ENCODE measurements at regions not wholly inside any gene's neighbourhood (a gene's known extent, or its start where the extent isn't known, plus 50 kb on each side); places are given as distances from the start of the nearest gene placed in this dataset.

DNA sequence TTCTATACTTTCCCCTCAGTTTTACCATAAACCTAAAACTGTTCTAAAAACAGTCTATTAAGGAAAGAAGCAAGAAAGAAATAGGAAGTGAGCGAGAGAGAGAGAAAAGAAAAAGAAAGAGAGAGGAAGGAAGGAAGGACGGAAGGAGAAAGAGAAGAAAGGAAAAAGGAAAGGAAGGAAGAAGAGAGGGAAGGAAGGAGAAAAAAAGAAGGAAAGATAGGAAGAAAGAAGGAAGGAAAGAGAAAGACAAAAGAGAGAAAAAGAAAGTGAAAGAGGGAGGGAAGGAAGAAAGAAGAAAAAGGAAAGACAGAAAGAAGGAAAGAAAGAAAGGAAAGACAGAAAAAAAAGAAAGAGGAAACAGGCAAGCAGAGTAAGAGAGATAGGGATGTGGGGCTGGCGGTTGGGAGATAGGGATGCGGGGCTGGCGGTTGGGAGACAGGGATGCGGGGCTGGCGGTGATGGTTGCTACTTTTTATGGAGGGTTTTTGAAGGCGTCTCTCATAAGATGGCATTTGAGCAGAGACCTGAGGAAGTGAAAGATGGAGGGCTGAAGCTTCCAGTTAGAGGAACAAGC is 70.4 kb upstream of the IRF2BP2 start:
- DNase-seq (ENCODE audit: low read depth, low spot score): no peak

DNA sequence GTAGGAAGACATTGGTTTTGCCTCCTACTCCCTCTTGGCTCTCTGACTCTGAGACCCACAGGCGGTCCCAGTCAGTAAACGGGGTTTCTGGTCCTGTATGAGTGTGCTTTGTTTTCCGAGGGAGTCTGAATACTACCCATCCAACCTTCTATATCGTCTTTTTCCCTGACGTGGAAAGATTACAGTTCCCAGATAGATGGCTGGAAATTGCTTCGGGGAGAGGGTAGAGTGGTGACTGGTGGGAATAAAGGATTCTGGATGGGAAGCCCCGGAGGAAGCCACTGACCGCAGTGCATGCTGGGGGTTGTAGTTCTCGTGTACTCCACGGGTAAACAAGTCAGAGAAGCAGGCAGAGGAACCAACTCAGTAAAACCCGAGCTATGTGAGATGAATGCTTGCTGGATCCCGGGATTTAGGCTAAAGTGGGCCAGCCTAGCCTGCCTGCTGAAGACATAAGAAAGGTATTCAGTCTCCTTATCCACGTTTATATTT is 66.2 kb upstream of the IRF2BP2 start:
- DNase-seq (ENCODE audit: low read depth, low spot score): peak; percentile 10

DNA sequence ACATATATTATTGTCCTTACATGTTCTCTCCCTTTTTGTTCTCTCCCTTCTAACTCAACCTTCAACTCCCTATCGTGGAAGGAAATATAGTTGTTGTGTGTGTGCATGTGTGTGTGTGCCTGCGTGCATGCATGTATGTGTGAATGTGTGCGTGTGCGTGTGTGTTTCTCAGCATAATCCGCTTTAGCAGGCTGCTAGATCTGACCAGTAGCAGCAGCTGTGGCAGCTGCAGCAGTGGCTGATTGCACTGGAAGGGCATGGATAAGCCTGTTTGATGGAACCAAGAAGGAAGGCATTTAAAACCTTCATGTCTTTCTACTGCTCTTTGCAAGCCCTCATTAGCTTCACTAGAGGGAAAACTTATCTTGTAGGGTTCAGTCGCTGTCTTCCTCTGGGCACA is 65.6 kb upstream of the IRF2BP2 start:
- no peak for DNase-seq (ENCODE audit: low read depth, low spot score)

- DNase-seq (ENCODE audit: low read depth, low spot score): no peak
Observed at GRCh38 chr1:234675006-234675405, 65.0 kb upstream of the IRF2BP2 start.

GRCh38 chr1:234674218-234674815 is 64.3 kb upstream of the IRF2BP2 start:
- DNase-seq (ENCODE audit: low read depth, low spot score): no peak

GRCh38 chr1:234672349-234673135 is 62.6 kb upstream of the IRF2BP2 start:
- DNase-seq (ENCODE audit: low read depth, low spot score): no peak

DNA sequence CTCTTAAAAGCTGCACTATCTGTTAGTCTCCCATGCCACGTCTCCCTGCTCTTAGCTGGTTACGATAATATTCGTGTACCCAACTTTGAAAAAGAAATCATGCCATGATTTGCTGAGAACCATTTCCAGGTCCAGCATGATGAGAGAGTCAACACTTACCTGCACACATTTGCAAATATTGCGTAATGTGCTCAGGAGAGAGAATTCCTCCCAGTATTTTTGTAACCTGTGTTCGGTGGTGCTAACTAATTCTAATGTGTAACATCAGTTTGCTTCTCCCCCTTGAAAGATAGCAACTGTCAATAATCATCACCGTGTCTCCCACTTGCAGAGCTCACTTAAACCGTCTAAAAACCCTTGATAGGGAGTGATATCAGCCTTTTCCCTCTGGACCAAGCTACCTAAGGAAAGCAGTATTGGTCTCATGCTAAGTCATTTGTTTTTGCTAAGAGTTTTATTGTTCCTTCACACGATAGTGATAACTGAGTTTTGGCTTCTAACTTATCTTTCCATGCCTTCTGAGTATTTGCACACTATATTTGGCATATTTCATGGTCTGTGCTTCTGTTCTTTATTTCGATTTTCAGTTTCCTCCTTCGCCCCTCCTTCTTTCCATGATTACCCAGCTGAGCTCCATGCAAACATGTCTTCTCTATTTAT is 61.1 kb upstream of the IRF2BP2 start:
- DNase-seq (ENCODE audit: low read depth, low spot score): no peak

GRCh38 chr1:234669499-234669898 is 59.5 kb upstream of the IRF2BP2 start:
- DNase-seq (ENCODE audit: low read depth, low spot score): no peak

- no peak for DNase-seq (ENCODE audit: low read depth, low spot score)
Observed at GRCh38 chr1:234668577-234668955, 58.6 kb upstream of the IRF2BP2 start.

GRCh38 chr1:234667600-234668576 is 57.9 kb upstream of the IRF2BP2 start:
- no peak for DNase-seq (ENCODE audit: low read depth, low spot score)

DNA sequence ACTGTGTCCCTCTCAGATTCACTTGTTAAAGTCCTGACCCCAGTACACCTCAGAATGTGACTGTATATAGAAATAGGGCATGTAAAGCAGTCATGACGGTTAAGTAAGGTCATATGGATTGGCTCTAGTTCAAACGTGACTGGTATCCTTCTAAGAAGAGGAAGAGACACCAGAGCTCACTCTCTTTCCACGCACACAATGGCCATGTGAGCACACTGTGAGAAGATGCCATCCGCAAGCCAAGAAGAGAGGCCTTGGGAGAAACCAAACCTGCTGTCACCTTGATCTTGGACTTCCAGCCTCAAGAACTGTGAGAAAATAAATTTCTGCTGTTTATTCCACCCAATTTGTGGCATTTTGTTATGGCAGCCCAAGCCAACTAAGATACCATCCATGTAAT is 56.8 kb upstream of the IRF2BP2 start:
- no peak for DNase-seq (ENCODE audit: low read depth, low spot score)

DNA sequence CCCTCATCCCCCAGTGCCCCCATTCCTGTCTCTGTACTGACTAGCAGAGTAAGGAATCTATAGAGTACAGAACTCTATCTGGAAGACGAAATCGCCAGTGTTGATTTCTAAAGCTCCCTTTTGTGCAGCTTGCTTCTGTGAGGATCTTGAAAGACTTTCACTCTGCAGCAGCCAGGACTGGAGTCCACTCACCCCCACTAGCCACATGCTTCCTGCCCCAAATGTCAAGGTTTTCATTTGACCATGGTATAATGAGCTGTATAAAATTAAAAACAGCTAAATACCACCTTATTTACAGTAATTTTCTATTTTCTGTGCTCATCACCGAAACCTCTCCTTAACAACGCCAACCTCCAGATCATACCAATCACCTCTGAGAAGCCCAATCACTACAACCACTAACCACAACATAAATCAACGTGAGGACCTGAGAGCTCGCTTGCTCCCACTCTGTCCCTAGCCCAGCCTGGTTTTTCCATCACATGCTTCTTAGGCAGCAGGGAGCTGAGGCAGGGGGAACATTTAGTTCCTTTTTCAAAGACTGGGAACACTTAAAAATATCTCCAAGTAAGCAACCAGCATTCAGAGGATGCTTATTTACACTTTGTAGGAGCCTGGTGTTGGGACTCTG is 56.1 kb upstream of the IRF2BP2 start:
- no peak for DNase-seq (ENCODE audit: low read depth, low spot score)

DNA sequence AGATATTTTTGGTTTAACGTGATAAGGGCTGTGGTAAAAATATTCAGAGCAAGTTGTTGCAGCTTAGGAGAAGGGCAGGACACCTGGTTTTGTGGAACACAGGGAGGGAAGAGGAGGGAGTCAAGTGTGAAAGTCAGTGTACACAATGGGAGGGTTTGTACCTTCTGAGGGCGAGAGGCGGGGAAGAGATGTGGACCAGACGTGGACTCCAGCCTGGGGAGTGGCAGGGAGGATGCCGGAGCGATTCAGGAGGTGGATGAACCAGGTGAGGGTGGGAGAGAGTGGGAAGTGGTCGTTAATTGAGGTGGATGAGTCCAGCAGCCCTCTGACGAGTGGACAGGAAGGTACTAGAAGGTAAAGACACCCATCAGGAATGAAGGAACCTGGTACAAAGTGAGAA is 52.2 kb upstream of the IRF2BP2 start:
- DNase-seq (ENCODE audit: low read depth, low spot score): no peak

DNA sequence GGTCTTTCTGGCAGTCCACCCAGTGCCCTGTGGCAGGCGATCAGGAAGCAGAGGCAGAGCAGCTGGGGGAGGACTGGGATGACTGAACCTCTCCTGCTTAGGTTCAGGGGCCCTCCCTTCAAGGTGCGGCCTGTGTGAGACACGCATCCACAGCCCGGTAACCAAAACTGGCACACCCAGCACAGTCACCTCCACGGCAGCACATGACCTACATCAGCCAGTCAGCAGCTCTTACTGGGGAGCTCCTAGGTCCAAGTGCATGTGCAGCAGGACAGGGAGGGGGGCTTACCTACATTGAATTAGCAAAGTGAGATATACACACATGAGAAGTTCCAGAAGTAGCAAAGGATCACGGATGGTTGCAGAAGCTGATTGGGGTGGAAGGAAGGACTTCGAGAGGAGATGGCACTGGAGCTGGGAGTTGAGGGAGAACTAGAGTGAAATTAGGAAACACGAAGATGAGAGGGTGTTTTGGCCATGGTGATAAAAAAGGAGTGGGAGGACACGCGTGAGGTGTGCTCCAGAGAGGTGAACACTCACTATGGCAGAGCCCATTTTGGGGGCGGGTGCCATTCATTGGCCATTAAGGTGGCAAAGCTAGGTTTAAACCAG is 51.4 kb upstream of the IRF2BP2 start:
- DNase-seq (ENCODE audit: low read depth, low spot score): no peak

DNA sequence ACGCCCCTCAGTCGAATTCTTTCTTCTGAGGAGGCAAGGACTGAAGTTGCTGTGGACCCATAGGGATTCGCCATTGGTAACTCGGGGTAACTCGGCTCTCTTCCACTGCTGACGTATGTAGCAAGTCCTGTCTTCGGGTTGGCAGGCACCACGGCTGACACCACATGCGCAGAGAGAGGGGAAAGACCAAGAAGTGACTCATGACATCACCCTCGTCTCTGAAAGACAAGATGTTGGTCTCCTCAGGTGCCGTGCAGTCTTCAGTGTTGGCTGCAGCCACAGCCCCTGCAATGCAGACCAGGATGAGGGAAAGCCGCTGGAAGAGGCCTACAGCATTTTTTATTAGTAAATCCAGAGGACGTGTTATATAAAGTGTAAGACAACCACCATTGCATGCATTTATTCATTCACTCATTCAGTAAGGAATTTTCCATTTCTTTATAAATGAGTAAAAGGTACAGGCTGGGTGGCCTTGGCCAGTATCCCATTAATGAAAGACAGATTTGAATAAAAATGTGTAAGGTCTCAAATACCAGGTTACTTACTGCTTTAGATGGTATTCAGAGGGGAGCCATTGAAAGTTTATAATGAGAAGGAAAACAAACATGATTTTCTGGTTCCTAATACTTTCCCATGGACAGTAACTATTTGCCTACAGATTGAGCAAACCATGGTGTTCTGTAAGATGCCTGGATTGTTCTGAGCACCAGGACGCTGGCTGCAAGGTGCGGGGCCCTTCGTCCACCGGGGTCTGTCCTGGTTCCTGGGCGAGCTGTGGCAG is 50.7 kb upstream of the IRF2BP2 start:
- DNase-seq (ENCODE audit: low read depth, low spot score): no peak

All from activated CD4-positive, CD25-positive, alpha-beta regulatory T cell treated with anti-CD3 and anti-CD28 coated beads, Interleukin-2, amount 50 U/mL, for 16 hours (primary cell).